SK-N-SH (cell line): ENCODE measurements at regions not wholly inside any gene's neighbourhood (a gene's known extent, or its start where the extent isn't known, plus 50 kb on each side); places are given as distances from the start of the nearest gene placed in this dataset.

ENCODE experiments used
- CHD2 ChIP-seq: fragments of 150-350 bp; IDR thresholded peaks from 2 replicates; pipeline ENCODE4 v1.6.1; 2018; ENCODE audit warnings: low read length; ENCODE audit not compliant: partially characterized antibody
- ELF1 ChIP-seq: IDR thresholded peaks from 2 replicates; pipeline ENCODE4 v1.4.0; 2012
- EP300 ChIP-seq, 2 experiments: IDR thresholded peaks; 2 replicates each; pipeline versions ENCODE4 v1.4.0 to v1.6.1; 2012; ENCODE audit warnings: borderline replicate concordance in 1 of 2, low read depth in 1 of 2, low read length in 1 of 2
- FOSL2 ChIP-seq: IDR thresholded peaks from 2 replicates; pipeline ENCODE4 v1.4.0; 2012; ENCODE audit warnings: low read depth, mild to moderate bottlenecking, moderate library complexity, borderline replicate concordance
- FOXJ3 ChIP-seq: sonication (generic); formaldehyde crosslinking; IDR thresholded peaks from 2 replicates; pipeline ENCODE4 v1.5.1; 2020; ENCODE audit warnings: mild to moderate bottlenecking, missing genetic modification reagents
- GATA2 ChIP-seq: sonication (generic); formaldehyde crosslinking; IDR thresholded peaks from 2 replicates; pipeline ENCODE4 v1.5.0; 2020; ENCODE audit warnings: mild to moderate bottlenecking, missing genetic modification reagents
- JUND ChIP-seq: IDR thresholded peaks from 2 replicates; pipeline ENCODE4 v1.4.0; 2012
- MEF2A ChIP-seq: IDR thresholded peaks from 2 replicates; pipeline ENCODE4 v1.4.0; 2012; ENCODE audit warnings: low read depth, borderline replicate concordance
- MXI1 ChIP-seq: IDR thresholded peaks from 2 replicates; pipeline ENCODE4 v1.6.1; 2012; ENCODE audit warnings: mild to moderate bottlenecking, low read depth, low read length, improper control_type of control experiment
- NFIC ChIP-seq: IDR thresholded peaks from 2 replicates; pipeline ENCODE4 v1.4.0; 2012; ENCODE audit warnings: borderline replicate concordance
- NRF1 ChIP-seq: IDR thresholded peaks from 2 replicates; pipeline ENCODE4 v1.6.1; 2012; ENCODE audit warnings: low read depth, mild to moderate bottlenecking, low read length
- RCOR1 ChIP-seq: fragments of 150-350 bp; IDR thresholded peaks from 2 replicates; pipeline ENCODE4 v1.6.1; 2017; ENCODE audit warnings: antibody characterized with exemption, low read length
- RFX5 ChIP-seq: IDR thresholded peaks from 2 replicates; pipeline ENCODE4 v1.6.1; 2012; ENCODE audit warnings: mild to moderate bottlenecking, improper control_type of control experiment, low read length
- RXRA ChIP-seq: IDR thresholded peaks from 2 replicates; pipeline ENCODE4 v1.4.0; 2012; ENCODE audit warnings: low read depth, mild to moderate bottlenecking, borderline replicate concordance
- SIN3A ChIP-seq: IDR thresholded peaks from 2 replicates; pipeline ENCODE4 v1.6.1; 2012; ENCODE audit warnings: low read depth, mild to moderate bottlenecking, low read length, moderate library complexity, borderline replicate concordance
- SMC3 ChIP-seq: IDR thresholded peaks from 2 replicates; pipeline ENCODE4 v1.6.1; 2012; ENCODE audit warnings: low read depth, low read length, improper control_type of control experiment
- TAF1 ChIP-seq: IDR thresholded peaks from 2 replicates; pipeline ENCODE4 v1.6.1; 2012; ENCODE audit warnings: low read depth, mild to moderate bottlenecking, low read length, moderate library complexity, borderline replicate concordance
- TCF12 ChIP-seq: IDR thresholded peaks from 2 replicates; pipeline ENCODE4 v1.4.0; 2012
- YY1 ChIP-seq: IDR thresholded peaks from 2 replicates; pipeline ENCODE4 v1.4.0; 2012; ENCODE audit warnings: low read depth, mild to moderate bottlenecking
- TF ChIP-seq, protein P1 (sequence below): IDR thresholded peaks from 2 replicates; pipeline ENCODE4 v1.6.1; 2012; ENCODE audit warnings: mild to moderate bottlenecking, low read depth, low read length, moderate library complexity
- TF ChIP-seq, protein P2 (sequence below): IDR thresholded peaks from 2 replicates; pipeline ENCODE4 v1.4.0; 2012; ENCODE audit warnings: low read depth
- TF ChIP-seq, protein P3 (sequence below): IDR thresholded peaks from 2 replicates; pipeline ENCODE4; 2012
- TF ChIP-seq, protein P4 (sequence below): fragments of 150-350 bp; IDR thresholded peaks from 2 replicates; pipeline ENCODE4 v1.6.1; 2017; ENCODE audit warnings: antibody characterized with exemption, low read length, low read depth, borderline replicate concordance
- TF ChIP-seq, protein P5 (sequence below): IDR thresholded peaks from 2 replicates; pipeline ENCODE4 v1.4.0; 2012; ENCODE audit warnings: low read depth, borderline replicate concordance
- TF ChIP-seq, protein P6 (sequence below): fragments of 200-600 bp; sonication (generic); IDR thresholded peaks from 2 replicates; pipeline ENCODE4 v1.6.1; 2017; ENCODE audit warnings: antibody characterized with exemption, mild to moderate bottlenecking, moderate library complexity

DNA sequence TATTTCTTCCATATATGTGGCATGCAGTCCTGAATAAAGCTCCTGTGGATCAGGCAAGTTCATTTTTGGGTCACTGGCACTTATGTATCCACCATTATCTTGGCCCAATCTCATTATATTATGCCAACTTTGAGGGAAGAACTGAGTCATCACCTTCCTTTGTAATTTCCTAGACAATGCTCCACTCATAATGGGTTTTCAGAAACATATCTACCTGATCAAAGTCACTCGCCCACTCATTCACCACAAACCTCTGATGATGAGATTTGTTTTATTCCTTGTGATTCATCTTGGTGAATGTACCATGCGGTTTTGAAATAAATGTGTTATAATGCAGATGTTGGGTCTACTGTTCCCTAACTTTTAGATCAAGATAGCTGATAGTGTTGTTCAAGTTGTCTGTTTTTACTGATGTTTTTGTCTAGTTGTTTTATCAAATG, 525.8 kb downstream of the KIF20B start (continued):
- TF ChIP-seq, protein P1, sequence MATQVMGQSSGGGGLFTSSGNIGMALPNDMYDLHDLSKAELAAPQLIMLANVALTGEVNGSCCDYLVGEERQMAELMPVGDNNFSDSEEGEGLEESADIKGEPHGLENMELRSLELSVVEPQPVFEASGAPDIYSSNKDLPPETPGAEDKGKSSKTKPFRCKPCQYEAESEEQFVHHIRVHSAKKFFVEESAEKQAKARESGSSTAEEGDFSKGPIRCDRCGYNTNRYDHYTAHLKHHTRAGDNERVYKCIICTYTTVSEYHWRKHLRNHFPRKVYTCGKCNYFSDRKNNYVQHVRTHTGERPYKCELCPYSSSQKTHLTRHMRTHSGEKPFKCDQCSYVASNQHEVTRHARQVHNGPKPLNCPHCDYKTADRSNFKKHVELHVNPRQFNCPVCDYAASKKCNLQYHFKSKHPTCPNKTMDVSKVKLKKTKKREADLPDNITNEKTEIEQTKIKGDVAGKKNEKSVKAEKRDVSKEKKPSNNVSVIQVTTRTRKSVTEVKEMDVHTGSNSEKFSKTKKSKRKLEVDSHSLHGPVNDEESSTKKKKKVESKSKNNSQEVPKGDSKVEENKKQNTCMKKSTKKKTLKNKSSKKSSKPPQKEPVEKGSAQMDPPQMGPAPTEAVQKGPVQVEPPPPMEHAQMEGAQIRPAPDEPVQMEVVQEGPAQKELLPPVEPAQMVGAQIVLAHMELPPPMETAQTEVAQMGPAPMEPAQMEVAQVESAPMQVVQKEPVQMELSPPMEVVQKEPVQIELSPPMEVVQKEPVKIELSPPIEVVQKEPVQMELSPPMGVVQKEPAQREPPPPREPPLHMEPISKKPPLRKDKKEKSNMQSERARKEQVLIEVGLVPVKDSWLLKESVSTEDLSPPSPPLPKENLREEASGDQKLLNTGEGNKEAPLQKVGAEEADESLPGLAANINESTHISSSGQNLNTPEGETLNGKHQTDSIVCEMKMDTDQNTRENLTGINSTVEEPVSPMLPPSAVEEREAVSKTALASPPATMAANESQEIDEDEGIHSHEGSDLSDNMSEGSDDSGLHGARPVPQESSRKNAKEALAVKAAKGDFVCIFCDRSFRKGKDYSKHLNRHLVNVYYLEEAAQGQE, result peak; percentile 35; the same call in 1 of the 2 replicates
- TF ChIP-seq MXI1 (no peak), ELF1 (no peak), NRF1 (no peak), TCF12 (peak; percentile 95), SIN3A (no peak), GATA2 (CRISPR knock-in tag) (no peak), NFIC (peak; percentile 84), TAF1 (no peak), RFX5 (no peak), YY1 (no peak), FOXJ3 (no peak), FOSL2 (peak; percentile 58; the same call in 1 of the 2 replicates), RCOR1 (no peak), SMC3 (no peak), RXRA (peak; percentile 89), CHD2 (no peak), MEF2A (peak; percentile 39; the same call in 1 of the 2 replicates), EP300 (IDR thresholded peaks at IDR 0.05; ENCODE audit: borderline replicate concordance in 1 of 2, low read depth in 1 of 2, low read length in 1 of 2) (peak in 1 of 2 experiments; percentile 84; a peak in 2 of 4 replicates), JUND (peak; percentile 91)
- TF ChIP-seq, protein P2, sequence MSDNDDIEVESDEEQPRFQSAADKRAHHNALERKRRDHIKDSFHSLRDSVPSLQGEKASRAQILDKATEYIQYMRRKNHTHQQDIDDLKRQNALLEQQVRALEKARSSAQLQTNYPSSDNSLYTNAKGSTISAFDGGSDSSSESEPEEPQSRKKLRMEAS, result no peak
- TF ChIP-seq, protein P3, sequence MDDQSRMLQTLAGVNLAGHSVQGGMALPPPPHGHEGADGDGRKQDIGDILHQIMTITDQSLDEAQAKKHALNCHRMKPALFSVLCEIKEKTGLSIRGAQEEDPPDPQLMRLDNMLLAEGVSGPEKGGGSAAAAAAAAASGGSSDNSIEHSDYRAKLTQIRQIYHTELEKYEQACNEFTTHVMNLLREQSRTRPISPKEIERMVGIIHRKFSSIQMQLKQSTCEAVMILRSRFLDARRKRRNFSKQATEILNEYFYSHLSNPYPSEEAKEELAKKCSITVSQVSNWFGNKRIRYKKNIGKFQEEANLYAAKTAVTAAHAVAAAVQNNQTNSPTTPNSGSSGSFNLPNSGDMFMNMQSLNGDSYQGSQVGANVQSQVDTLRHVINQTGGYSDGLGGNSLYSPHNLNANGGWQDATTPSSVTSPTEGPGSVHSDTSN, result peak; percentile 79
- TF ChIP-seq, protein P4, sequence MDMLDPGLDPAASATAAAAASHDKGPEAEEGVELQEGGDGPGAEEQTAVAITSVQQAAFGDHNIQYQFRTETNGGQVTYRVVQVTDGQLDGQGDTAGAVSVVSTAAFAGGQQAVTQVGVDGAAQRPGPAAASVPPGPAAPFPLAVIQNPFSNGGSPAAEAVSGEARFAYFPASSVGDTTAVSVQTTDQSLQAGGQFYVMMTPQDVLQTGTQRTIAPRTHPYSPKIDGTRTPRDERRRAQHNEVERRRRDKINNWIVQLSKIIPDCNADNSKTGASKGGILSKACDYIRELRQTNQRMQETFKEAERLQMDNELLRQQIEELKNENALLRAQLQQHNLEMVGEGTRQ, result no peak
- TF ChIP-seq, protein P5, sequence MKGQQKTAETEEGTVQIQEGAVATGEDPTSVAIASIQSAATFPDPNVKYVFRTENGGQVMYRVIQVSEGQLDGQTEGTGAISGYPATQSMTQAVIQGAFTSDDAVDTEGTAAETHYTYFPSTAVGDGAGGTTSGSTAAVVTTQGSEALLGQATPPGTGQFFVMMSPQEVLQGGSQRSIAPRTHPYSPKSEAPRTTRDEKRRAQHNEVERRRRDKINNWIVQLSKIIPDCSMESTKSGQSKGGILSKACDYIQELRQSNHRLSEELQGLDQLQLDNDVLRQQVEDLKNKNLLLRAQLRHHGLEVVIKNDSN, result no peak
- TF ChIP-seq, protein P6, sequence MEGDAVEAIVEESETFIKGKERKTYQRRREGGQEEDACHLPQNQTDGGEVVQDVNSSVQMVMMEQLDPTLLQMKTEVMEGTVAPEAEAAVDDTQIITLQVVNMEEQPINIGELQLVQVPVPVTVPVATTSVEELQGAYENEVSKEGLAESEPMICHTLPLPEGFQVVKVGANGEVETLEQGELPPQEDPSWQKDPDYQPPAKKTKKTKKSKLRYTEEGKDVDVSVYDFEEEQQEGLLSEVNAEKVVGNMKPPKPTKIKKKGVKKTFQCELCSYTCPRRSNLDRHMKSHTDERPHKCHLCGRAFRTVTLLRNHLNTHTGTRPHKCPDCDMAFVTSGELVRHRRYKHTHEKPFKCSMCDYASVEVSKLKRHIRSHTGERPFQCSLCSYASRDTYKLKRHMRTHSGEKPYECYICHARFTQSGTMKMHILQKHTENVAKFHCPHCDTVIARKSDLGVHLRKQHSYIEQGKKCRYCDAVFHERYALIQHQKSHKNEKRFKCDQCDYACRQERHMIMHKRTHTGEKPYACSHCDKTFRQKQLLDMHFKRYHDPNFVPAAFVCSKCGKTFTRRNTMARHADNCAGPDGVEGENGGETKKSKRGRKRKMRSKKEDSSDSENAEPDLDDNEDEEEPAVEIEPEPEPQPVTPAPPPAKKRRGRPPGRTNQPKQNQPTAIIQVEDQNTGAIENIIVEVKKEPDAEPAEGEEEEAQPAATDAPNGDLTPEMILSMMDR, result no peak
